ENCODE measurements at regions not wholly inside any gene's neighbourhood (a gene's known extent, or its start where the extent isn't known, plus 50 kb on each side); places are given as distances from the start of the nearest gene placed in this dataset.
"Not testable (repeated sequence)": the region's sequence is repeated elsewhere in the genome, so short reads cannot be mapped to it uniquely, and the experiment has no call there.

DNA sequence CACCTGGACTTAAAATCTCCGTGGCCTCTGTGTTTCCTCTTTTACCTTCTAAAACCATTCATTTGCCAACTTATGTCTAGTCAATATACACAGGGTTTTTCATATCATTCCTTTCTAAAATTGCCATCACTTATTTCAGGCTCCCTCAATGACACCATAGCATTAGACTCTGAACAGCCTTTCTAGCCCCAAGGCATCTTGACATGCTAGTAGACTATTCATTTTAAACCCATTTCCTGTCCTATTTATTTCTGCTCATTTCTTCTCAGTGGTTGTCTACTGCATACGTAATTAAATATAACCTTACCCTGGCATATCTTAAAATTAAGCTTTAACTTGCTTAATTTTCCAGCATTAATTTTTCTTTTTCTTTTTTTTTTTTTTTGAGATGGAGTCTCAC, 83.2 kb downstream of the PHAX start:
- no peak overlapping the region for H3K4me3 ChIP-seq
- peaks cover 0 to 5% (median 0%) of the 10 kb centered on the region in 9 donors for H3K4me1 ChIP-seq
- peaks cover 0 to 30% (median 5%) of the 10 kb centered on the region in 7 donors for H3K27me3 ChIP-seq
- DNase-seq = no peak
- no peaks in the 10 kb centered on the region for H3K9me3 ChIP-seq
- H3K36me3 ChIP-seq = no peaks in the 10 kb centered on the region
- intact Hi-C loops (cut with DNase I) = no loop called here
- H3K27ac ChIP-seq = no peak overlapping the region
- WGBS, 2 donors = 88 to 89% methylated on average over 2 of the region's 2 CpGs
- no peak for ATAC-seq
- TF ChIP-seq, protein P1, sequence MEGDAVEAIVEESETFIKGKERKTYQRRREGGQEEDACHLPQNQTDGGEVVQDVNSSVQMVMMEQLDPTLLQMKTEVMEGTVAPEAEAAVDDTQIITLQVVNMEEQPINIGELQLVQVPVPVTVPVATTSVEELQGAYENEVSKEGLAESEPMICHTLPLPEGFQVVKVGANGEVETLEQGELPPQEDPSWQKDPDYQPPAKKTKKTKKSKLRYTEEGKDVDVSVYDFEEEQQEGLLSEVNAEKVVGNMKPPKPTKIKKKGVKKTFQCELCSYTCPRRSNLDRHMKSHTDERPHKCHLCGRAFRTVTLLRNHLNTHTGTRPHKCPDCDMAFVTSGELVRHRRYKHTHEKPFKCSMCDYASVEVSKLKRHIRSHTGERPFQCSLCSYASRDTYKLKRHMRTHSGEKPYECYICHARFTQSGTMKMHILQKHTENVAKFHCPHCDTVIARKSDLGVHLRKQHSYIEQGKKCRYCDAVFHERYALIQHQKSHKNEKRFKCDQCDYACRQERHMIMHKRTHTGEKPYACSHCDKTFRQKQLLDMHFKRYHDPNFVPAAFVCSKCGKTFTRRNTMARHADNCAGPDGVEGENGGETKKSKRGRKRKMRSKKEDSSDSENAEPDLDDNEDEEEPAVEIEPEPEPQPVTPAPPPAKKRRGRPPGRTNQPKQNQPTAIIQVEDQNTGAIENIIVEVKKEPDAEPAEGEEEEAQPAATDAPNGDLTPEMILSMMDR (IDR thresholded peaks at IDR 0.05) = no peak

DNA sequence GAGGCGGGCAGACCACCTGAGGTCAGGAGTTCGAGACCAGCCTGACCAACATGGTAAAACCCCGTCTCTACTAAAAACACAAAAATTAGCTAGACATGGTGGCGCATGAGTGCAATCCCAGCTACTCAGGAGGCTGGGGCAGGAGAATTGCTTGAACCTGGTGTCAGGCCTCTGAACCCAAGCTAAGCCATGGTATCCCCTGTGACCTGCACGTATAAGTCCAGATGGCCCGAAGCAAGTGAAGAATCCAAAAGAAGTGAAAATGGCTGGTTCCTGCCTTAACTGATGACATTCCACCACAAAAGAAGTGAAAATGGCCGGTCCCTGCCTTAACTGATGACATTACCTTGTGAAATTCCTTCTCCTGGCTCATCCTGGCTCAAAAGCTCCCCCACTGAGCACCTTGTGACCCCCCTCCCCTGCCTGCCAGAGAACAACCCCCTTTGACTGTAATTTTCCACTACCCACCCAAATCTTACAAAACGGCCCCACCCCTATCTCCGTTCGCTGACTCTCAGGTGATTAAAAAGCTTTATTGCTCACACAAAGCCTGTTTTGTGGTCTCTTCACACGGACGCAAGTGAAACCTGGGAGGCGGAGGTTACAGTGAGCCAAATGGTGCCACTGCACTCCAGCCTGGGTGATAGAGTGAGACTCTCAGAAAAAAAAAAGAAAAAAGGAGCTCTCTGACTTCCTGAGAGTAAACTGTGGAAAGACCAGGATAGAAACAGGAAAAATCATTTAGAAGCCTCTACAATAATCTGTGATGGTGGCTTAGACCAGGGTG, 84.1 kb downstream of the PHAX start:
- H3K36me3 ChIP-seq; H3K9me3 ChIP-seq; H3K4me3 ChIP-seq; DNase-seq; H3K4me1 ChIP-seq; ATAC-seq; intact Hi-C loops (cut with DNase I); H3K27ac ChIP-seq: not testable (repeated sequence)
- WGBS, 2 donors = 64 to 72% methylated on average over 13 of the region's 13 CpGs
- H3K27me3 ChIP-seq = peaks cover 0 to 30% (median 5%) of the 10 kb centered on the region in 7 donors

DNA sequence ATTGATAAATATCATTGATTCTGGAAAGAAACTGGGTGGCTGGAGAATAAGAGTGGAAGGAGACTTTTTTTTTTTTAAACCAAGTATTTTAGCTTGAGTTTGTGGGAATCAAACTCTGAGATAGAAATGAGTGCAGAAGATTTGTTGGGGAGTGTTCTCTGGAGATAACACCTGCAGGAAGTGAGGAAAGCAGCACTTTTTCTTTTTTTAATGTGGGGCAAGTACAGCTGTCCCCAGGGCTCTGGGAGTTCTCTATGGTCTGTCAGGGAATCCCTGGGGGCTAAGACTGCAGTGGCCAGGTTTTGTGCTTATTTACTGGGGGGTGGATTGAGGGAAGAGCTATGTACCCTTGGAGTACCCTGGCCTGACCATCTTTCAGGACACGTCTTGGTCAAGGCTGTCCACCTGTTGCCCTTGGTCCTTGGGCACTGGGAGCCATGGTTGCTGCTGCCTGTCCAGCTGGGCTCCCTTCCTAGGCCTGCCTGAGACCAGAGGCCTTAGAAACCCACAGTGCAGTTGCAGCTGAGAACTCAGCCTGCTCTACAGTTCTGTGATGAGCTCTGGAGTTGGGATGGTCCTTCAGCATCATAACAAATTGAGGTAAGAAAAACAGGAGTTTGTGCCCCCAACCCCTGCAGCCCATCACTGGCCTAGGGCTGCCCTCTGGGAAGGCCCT, 85.8 kb downstream of the PHAX start:
- no peak overlapping the region for H3K27ac ChIP-seq
- WGBS, 2 donors = 67 to 82% methylated on average over 1 of the region's 1 CpG
- peaks cover 0 to 24% (median 5%) of the 10 kb centered on the region in 7 donors for H3K27me3 ChIP-seq
- TF ChIP-seq, protein P1 (IDR thresholded peaks at IDR 0.05) = no peak
- DNase-seq (no peak), ATAC-seq (no peak)
- H3K4me3 ChIP-seq = no peak overlapping the region
- intact Hi-C loops (cut with DNase I) = no loop called here
- H3K9me3 ChIP-seq = no peaks in the 10 kb centered on the region
- H3K4me1 ChIP-seq = no peaks in the 10 kb centered on the region
- no peaks in the 10 kb centered on the region for H3K36me3 ChIP-seq

DNA sequence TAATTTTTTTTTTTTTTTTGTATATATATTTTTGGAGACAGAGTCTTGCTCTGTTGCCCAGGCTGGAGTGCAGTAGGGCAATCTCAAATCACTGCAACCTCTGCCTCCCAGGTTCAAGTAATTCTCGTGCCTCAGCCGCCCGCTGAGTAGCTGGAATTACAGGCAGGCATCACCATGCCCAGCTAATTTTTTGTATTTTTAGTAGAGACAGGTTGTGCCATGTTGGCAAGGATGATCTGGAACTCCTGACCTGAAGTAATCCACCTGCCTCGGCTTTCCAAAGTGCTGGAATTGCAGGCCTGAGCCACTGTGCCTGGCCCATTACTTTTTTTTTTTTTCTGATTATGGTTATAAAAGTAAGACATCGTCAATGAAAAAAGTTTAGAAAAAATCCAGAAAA, 84.0 kb upstream of the LMNB1 start:
- no peak for DNase-seq
- Histone ChIP-seq H3K27ac (no peak overlapping the region), H3K27me3 (no peaks in the 10 kb centered on the region), H3K4me1 (no peaks in the 10 kb centered on the region), H3K4me3 (no peak overlapping the region), H3K36me3 (no peaks in the 10 kb centered on the region), H3K9me3 (no peaks in the 10 kb centered on the region)
- ATAC-seq = no peak
- WGBS, 2 donors = 82 to 94% methylated on average over 5 of the region's 5 CpGs
- TF ChIP-seq, protein P1 (IDR thresholded peaks at IDR 0.05) = no peak
- intact Hi-C loops (cut with DNase I) = no loop called here

DNA sequence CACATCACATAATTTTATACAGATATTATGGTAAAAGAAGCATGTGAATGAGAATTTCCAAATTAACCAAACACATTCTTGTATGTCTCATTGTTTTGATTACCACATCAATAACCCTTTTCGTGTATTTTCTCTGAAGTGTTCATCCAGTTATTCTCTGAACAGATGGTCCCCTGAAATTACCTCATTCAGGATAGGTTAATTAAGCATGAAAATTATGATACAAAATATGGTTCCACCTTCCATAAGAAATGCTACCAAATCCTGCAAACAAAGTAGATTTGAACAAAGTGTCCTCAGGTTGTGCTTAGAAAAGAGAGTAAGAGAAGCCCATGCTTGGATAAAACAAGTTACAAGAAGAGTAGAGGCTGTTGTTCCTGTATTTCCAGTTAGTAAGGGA, 83.1 kb upstream of the LMNB1 start:
- H3K36me3 ChIP-seq = no peaks in the 10 kb centered on the region
- ATAC-seq (no peak), DNase-seq (no peak)
- H3K27me3 ChIP-seq = no peaks in the 10 kb centered on the region
- 86 to 88% methylated on average over 1 of the region's 1 CpG for whole genome bisulfite sequencing, 2 donors
- H3K27ac ChIP-seq = no peak overlapping the region
- H3K9me3 ChIP-seq = no peaks in the 10 kb centered on the region
- intact Hi-C loops (cut with DNase I) = no loop called here
- no peaks in the 10 kb centered on the region for H3K4me1 ChIP-seq
- no peak overlapping the region for H3K4me3 ChIP-seq
- TF ChIP-seq, protein P1 (IDR thresholded peaks at IDR 0.05) = no peak
